Transverse colon (tissue), 3 donors: ENCODE measurements at regions not wholly inside any gene's neighbourhood (a gene's known extent, or its start where the extent isn't known, plus 50 kb on each side); places are given as distances from the start of the nearest gene placed in this dataset.

Source experiments
- POLR2A ChIP-seq: fragments of 450-650 bp; IDR thresholded peaks from one replicate; pipeline ENCODE4 v1.6.1; 2016; ENCODE audit warnings: antibody characterized with exemption, mild to moderate bottlenecking, moderate library complexity
- TF ChIP-seq, protein P1 (sequence below), 5 experiments: fragments of 200-600 bp in 3 of 5; fragments of 450-650 bp in 2 of 5; sonication (generic) in 3 of 5; IDR thresholded peaks; 1 replicate in 2 of 5; 2 replicates in 3 of 5; pipeline ENCODE4 v1.5.1; 2016 to 2017; ENCODE audit warnings: antibody characterized with exemption in 5 of 5, inconsistent platforms in 3 of 5, mild to moderate bottlenecking in 2 of 5, moderate library complexity in 1 of 5

DNA sequence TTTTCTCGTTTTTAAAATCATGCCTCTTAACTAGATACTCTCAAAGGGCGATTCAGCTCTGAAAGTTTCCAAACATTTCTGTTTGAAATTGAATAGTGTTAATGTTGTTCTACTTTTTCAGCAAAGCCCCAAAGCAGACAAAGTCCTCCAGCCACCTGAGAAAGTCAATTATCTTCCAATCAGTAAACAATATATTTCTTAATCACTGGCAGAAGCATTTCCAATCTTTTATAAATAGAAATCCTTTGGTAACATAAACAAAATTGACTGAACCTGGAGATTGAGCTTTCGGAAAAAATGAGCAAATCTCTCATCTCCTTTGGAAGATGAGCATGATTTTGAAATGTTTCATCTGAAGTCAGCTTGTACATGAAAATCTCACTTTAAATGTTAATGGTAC is 84.4 kb upstream of the FIBIN start:
- TF ChIP-seq POLR2A: no peak
- TF ChIP-seq, protein P1, sequence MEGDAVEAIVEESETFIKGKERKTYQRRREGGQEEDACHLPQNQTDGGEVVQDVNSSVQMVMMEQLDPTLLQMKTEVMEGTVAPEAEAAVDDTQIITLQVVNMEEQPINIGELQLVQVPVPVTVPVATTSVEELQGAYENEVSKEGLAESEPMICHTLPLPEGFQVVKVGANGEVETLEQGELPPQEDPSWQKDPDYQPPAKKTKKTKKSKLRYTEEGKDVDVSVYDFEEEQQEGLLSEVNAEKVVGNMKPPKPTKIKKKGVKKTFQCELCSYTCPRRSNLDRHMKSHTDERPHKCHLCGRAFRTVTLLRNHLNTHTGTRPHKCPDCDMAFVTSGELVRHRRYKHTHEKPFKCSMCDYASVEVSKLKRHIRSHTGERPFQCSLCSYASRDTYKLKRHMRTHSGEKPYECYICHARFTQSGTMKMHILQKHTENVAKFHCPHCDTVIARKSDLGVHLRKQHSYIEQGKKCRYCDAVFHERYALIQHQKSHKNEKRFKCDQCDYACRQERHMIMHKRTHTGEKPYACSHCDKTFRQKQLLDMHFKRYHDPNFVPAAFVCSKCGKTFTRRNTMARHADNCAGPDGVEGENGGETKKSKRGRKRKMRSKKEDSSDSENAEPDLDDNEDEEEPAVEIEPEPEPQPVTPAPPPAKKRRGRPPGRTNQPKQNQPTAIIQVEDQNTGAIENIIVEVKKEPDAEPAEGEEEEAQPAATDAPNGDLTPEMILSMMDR (IDR thresholded peaks at IDR 0.05): no peak
